PC-3 (cell line): ENCODE measurements at regions not wholly inside any gene's neighbourhood (a gene's known extent, or its start where the extent isn't known, plus 50 kb on each side); places are given as distances from the start of the nearest gene placed in this dataset.

Source experiments
- ATAC-seq: fragments of 200-7000 bp; cut with Tn5 transposase; 2 replicates; pipeline ENCODE4 v1.9.1; 2020; ENCODE audit warnings: mild to moderate bottlenecking, moderate library complexity
- BruUV-seq: library from RNA; stranded (reverse); fragments of 400-500 nt; replicated peaks from 2 replicates; lab custom pipeline; 2021; lab: Mats Ljungman, UMichigan
- CTCF ChIA-PET: fragments of 300-600 bp; sonication (Branson Sonifier 250); formaldehyde crosslinking; loops from one replicate; lab custom pipeline; 2022; ENCODE audit warnings: antibody characterized with exemption; lab: Charles Lee
- POLR2A ChIA-PET: fragments of 300-600 bp; sonication (Branson Sonifier 250); formaldehyde crosslinking; loops from one replicate; lab custom pipeline; 2022; ENCODE audit warnings: antibody characterized with exemption; ENCODE audit not compliant: unreplicated experiment; lab: Charles Lee
- DNase-seq: peaks from one replicate; pipeline ENCODE4 v3.0.0-alpha.2; 2015
- H2AFZ ChIP-seq: fragments of 300-600 bp; sonication (generic); 2 replicates; pipeline ENCODE4 v1.6.0; 2016; ENCODE audit warnings: antibody characterized with exemption, low read length
- H3F3A ChIP-seq: fragments of 300-600 bp; sonication (generic); one replicate; pipeline ENCODE4 v1.6.0; 2017; ENCODE audit warnings: antibody characterized with exemption, low read length, control low read depth, mild to moderate bottlenecking; ENCODE audit not compliant: unreplicated experiment
- H3K27ac ChIP-seq: fragments of 300-600 bp; sonication (generic); 2 replicates; pipeline ENCODE4 v1.5.1; 2016; ENCODE audit warnings: mild to moderate bottlenecking, low read length
- H3K27me3 ChIP-seq: fragments of 300-600 bp; sonication (generic); 2 replicates; pipeline ENCODE4 v1.6.1; 2016; ENCODE audit warnings: low read length, mixed read lengths
- H3K36me3 ChIP-seq: fragments of 300-600 bp; sonication (generic); 2 replicates; pipeline ENCODE4 v1.6.1; 2016; ENCODE audit warnings: low read depth, mixed run types, low read length, mixed read lengths
- H3K4me1 ChIP-seq: fragments of 300-600 bp; sonication (generic); 2 replicates; pipeline ENCODE4 v1.5.1; 2016; ENCODE audit warnings: low read length; ENCODE audit not compliant: insufficient read depth
- H3K4me2 ChIP-seq: fragments of 300-600 bp; sonication (generic); 2 replicates; pipeline ENCODE4 v1.6.0; 2016; ENCODE audit warnings: low read length
- H3K4me3 ChIP-seq: fragments of 300-600 bp; sonication (generic); 2 replicates; pipeline ENCODE4 v1.5.1; 2016; ENCODE audit warnings: mild to moderate bottlenecking, low read length, mixed read lengths
- H3K79me2 ChIP-seq: fragments of 300-600 bp; sonication (generic); 2 replicates; pipeline ENCODE4 v1.6.1; 2017; ENCODE audit warnings: low read length, mixed read lengths
- H3K9ac ChIP-seq: fragments of 300-600 bp; sonication (generic); 2 replicates; pipeline ENCODE4 v1.6.0; 2016; ENCODE audit warnings: mild to moderate bottlenecking, low read length
- H3K9me2 ChIP-seq: fragments of 300-600 bp; sonication (generic); replicated peaks from 2 replicates; pipeline ENCODE4 v1.6.1; 2016; ENCODE audit warnings: mixed run types, low read length, mixed read lengths
- H3K9me3 ChIP-seq: fragments of 300-600 bp; sonication (generic); 2 replicates; pipeline ENCODE4 v1.6.1; 2016; ENCODE audit warnings: low read length, mixed read lengths
- H4K20me1 ChIP-seq: fragments of 300-600 bp; sonication (generic); 2 replicates; pipeline ENCODE4 v1.6.1; 2016; ENCODE audit warnings: low read length, mixed read lengths
- CTCF ChIP-seq: fragments of 300-600 bp; sonication (generic); conservative IDR thresholded peaks from 2 replicates; pipeline ENCODE4 v1.5.1; 2017; ENCODE audit warnings: antibody characterized with exemption, low read depth, mild to moderate bottlenecking, low read length
- EZH2 ChIP-seq: fragments of 300-600 bp; sonication (generic); IDR thresholded peaks from one replicate; pipeline ENCODE4 v1.6.1; 2017; ENCODE audit warnings: antibody characterized with exemption, mild to moderate bottlenecking, low read length; ENCODE audit not compliant: unreplicated experiment
- EZH2phosphoT487 ChIP-seq: fragments of 300-600 bp; sonication (generic); IDR thresholded peaks from 2 replicates; pipeline ENCODE4 v1.6.1; 2018; ENCODE audit warnings: mild to moderate bottlenecking, antibody characterized with exemption, low read length, borderline replicate concordance
- intact Hi-C: fragments of 100-400 bp; cut with micrococcal nuclease; formaldehyde crosslinking; loops from 2 replicates; pipeline ENCODE4 v1.9.0; 2023

DNA sequence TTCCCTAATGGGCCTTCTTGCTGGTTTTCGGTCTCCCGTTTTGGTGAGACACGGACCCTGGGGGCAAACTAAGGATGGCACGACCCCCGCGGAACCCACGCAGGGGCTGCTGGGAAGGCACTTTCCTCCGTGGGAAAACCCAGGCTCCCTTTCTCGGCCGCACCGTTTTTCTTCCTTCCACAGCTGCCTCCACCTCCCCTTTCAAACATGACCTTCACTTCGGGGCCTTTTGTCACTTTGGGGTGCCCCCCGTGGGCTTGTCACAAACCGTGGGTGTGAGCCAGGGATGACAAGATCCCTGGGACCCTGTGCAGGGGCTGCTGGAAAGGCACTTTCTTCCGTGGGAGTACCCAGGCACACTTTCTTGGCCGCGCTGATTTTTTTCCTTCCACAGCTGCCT, 268.7 kb downstream of the ALG10 start:
- Histone ChIP-seq H3K9me2 (no peaks in the 10 kb centered on the region), H3K4me1 (no peaks in the 10 kb centered on the region), H3K27ac (no peak overlapping the region), H4K20me1 (no peaks in the 10 kb centered on the region), H3K4me2 (no peak overlapping the region), H3K9me3 (no peaks in the 10 kb centered on the region), H3K36me3 (no peaks in the 10 kb centered on the region), H3K9ac (no peak overlapping the region), H3K4me3 (no peak overlapping the region; the same call in 1 of the 2 replicates), H3K79me2 (no peaks in the 10 kb centered on the region), H3K27me3 (no peaks in the 10 kb centered on the region), H3F3A (no peaks in the 10 kb centered on the region), H2AFZ (peak overlapping the region; percentile 79)
- TF ChIP-seq EZH2phosphoT487, result no peak
- no peak for TF ChIP-seq CTCF
- ATAC-seq, result no peak
- BruUV-seq, result no TSS peak
- no peak for DNase-seq
- CTCF ChIA-PET, result no interaction called here
- POLR2A ChIA-PET, result no interaction called here
- intact Hi-C loops, result loop anchor here (5.0 to 10.0 kb wide), 3 partner anchors 46 to 334 kb away; no protein-coding TSS in a partner anchor

DNA sequence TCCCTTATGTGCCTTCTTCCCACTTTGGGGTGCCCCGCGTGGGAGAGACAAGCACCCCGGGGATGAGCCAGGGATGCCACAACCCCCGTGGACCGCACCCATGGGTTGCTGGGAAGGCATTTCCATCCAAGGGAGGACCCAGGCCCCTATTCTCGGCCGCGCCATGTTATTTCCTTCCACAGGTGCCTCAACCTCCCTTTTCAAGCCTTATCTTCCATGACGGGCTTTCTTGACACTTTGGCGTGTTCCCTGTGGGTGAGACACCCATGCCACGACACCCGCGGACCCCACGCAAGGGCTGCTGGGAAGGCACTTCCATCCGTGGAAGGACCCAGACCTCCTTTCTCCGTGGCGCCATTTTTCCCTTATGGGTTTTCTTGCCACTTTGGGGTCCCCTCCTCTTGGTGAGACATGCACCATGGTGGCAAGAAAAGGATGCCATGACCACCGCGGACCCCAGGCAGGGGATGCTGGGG, 269.2 kb downstream of the ALG10 start:
- TF ChIP-seq EZH2 (no peak), CTCF (no peak), EZH2phosphoT487 (no peak)
- intact Hi-C loops, result loop anchor here (5.0 to 10.0 kb wide), 3 partner anchors 47 to 333 kb away; no protein-coding TSS in a partner anchor

GRCh38 chr12:34292736-34293625, 270.7 kb downstream of the ALG10 start:
- no peak overlapping the region for H3K9ac ChIP-seq
- TF ChIP-seq EZH2 (no peak), EZH2phosphoT487 (no peak), CTCF (peak; percentile 46)
- H3K36me3 ChIP-seq, result no peaks in the 10 kb centered on the region
- no peak overlapping the region for H3K4me2 ChIP-seq
- BruUV-seq, result no TSS peak
- no peaks in the 10 kb centered on the region for H3K27me3 ChIP-seq
- no peaks in the 10 kb centered on the region for H3K79me2 ChIP-seq
- H3K9me3 ChIP-seq, result no peaks in the 10 kb centered on the region
- ATAC-seq, result peak; percentile 55; the same call in 1 of the 2 replicates
- no peaks in the 10 kb centered on the region for H3K4me1 ChIP-seq
- ChIA-PET CTCF (no interaction called here), POLR2A (no interaction called here)
- H3F3A ChIP-seq, result no peaks in the 10 kb centered on the region
- no peak overlapping the region for H2AFZ ChIP-seq
- H3K27ac ChIP-seq, result no peak overlapping the region
- DNase-seq, result peak; percentile 32
- no peaks in the 10 kb centered on the region for H4K20me1 ChIP-seq
- no peak overlapping the region for H3K4me3 ChIP-seq
- H3K9me2 ChIP-seq, result no peaks in the 10 kb centered on the region
- intact Hi-C loops, result loop anchor here (1.0 to 10.0 kb wide), 5 partner anchors 48 to 332 kb away; no protein-coding TSS in a partner anchor

More for the DNA sequence above, 269.2 kb downstream of the ALG10 start:
- no TSS peak for BruUV-seq
- POLR2A ChIA-PET, result no interaction called here
- Histone ChIP-seq H3K36me3 (no peaks in the 10 kb centered on the region), H4K20me1 (no peaks in the 10 kb centered on the region), H2AFZ (no peak overlapping the region), H3K27me3 (no peaks in the 10 kb centered on the region), H3K4me2 (no peak overlapping the region), H3K4me1 (no peaks in the 10 kb centered on the region), H3K79me2 (no peaks in the 10 kb centered on the region), H3K9me2 (no peaks in the 10 kb centered on the region), H3K9me3 (no peaks in the 10 kb centered on the region), H3K4me3 (no peak overlapping the region), H3K9ac (no peak overlapping the region), H3F3A (no peaks in the 10 kb centered on the region), H3K27ac (no peak overlapping the region)
- DNase-seq (no peak), ATAC-seq (no peak)
- CTCF ChIA-PET, result no interaction called here
